NB4 (cell line): ENCODE measurements at regions not wholly inside any gene's neighbourhood (a gene's known extent, or its start where the extent isn't known, plus 50 kb on each side); places are given as distances from the start of the nearest gene placed in this dataset.

ENCODE experiments used
- POLR2A ChIP-seq: IDR thresholded peaks from 2 replicates; pipeline ENCODE4 v1.6.1; 2011; ENCODE audit warnings: mild to moderate bottlenecking; ENCODE audit not compliant: insufficient read length; ENCODE audit errors: extremely low read depth
- TF ChIP-seq, protein P1 (sequence below): IDR thresholded peaks from one replicate; pipeline ENCODE4 v1.5.1; 2012; ENCODE audit warnings: low read depth, low read length

DNA sequence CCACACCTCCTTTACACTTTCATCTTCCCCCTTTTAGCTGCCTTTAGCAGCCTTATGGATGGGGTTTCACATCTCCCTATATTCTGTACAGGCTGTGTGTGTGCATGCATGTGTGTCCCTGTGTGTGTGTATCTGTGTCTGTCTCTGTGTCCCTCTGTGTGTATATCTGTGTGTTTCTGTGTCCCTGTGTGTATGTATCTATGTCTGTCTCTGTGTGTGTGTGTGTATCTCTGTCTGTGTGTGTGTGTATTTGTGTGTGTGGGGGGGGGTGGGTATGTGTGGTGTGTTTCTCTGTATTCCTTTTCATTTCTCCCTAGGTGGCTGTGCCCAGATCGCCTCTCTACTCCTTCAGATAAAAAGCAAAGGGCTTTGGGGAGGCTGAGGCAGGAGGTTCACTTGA is 52.2 kb upstream of the CD83 start:
- TF ChIP-seq, protein P1, sequence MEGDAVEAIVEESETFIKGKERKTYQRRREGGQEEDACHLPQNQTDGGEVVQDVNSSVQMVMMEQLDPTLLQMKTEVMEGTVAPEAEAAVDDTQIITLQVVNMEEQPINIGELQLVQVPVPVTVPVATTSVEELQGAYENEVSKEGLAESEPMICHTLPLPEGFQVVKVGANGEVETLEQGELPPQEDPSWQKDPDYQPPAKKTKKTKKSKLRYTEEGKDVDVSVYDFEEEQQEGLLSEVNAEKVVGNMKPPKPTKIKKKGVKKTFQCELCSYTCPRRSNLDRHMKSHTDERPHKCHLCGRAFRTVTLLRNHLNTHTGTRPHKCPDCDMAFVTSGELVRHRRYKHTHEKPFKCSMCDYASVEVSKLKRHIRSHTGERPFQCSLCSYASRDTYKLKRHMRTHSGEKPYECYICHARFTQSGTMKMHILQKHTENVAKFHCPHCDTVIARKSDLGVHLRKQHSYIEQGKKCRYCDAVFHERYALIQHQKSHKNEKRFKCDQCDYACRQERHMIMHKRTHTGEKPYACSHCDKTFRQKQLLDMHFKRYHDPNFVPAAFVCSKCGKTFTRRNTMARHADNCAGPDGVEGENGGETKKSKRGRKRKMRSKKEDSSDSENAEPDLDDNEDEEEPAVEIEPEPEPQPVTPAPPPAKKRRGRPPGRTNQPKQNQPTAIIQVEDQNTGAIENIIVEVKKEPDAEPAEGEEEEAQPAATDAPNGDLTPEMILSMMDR = no peak
- no peak for TF ChIP-seq POLR2A
